ENCODE measurements at regions not wholly inside any gene's neighbourhood (a gene's known extent, or its start where the extent isn't known, plus 50 kb on each side); places are given as distances from the start of the nearest gene placed in this dataset.

DNA sequence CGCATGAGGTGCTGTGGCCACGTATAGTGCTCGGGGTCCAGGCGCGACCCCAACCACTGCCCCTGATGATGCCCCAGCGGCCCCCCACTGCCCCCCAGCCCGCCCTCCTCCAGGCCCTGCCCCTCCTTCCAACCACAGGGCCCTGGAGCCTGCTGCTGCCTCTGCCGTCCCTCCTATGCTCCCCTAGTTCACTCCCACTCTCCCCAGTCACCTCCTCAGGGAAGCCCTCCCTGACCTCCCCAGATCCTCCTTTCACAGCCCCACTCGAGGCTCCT is 93.8 kb downstream of the UNCX start:
- Histone ChIP-seq H3K27me3 (ENCODE audit: insufficient read depth, low read depth) (peaks cover 95% of the 10 kb centered on the region), H4K20me1 (ENCODE audit: insufficient read depth) (no peaks in the 10 kb centered on the region; the same call in 1 of the 2 replicates), H3F3A (ENCODE audit: insufficient read depth, low read depth) (0 out of 2 replicates have a peak, but pooled peaks cover 4% of the 10 kb centered on the region), H2AFZ (no peak overlapping the region), H3K4me2 (no peak overlapping the region), H3K4me3 (no peak overlapping the region), H3K36me3 (ENCODE audit: low read depth) (no peaks in the 10 kb centered on the region), H3K79me2 (ENCODE audit: low read depth) (no peaks in the 10 kb centered on the region), H3K9me3 (ENCODE audit: insufficient read depth, low read depth) (0 out of 2 replicates have a peak, but pooled peaks cover 4% of the 10 kb centered on the region), H3K9me2 (ENCODE audit: insufficient read depth) (no peaks in the 10 kb centered on the region), H3K27ac (no peak overlapping the region), H3K4me1 (replicated peaks; ENCODE audit: insufficient read depth) (no peaks in the 10 kb centered on the region)
- no TSS peak for BruUV-seq (replicated peaks)
- no peak for DNase-seq
- ChIA-PET POLR2A (ENCODE audit: unreplicated experiment) (no interaction called here), CTCF (no interaction called here)
- TF ChIP-seq CTCF (conservative IDR thresholded peaks at IDR 0.05) (no peak), EZH2 (IDR thresholded peaks at IDR 0.05; ENCODE audit: low read depth) (no peak)
- intact Hi-C loops (cut with micrococcal nuclease; ENCODE audit: unreplicated experiment): no loop called here

GRCh38 chr7:1329261-1329660 is 96.6 kb downstream of the UNCX start:
- POLR2A ChIA-PET (ENCODE audit: unreplicated experiment): no interaction called here
- Histone ChIP-seq H3K27ac (no peak overlapping the region), H2AFZ (no peak overlapping the region), H3K36me3 (ENCODE audit: low read depth) (no peaks in the 10 kb centered on the region), H3K27me3 (ENCODE audit: insufficient read depth, low read depth) (peaks cover 90% of the 10 kb centered on the region), H3K4me1 (replicated peaks; ENCODE audit: insufficient read depth) (no peaks in the 10 kb centered on the region), H3K9me3 (ENCODE audit: insufficient read depth, low read depth) (0 out of 2 replicates have a peak, but pooled peaks cover 4% of the 10 kb centered on the region), H3F3A (ENCODE audit: insufficient read depth, low read depth) (0 out of 2 replicates have a peak, but pooled peaks cover 4% of the 10 kb centered on the region), H3K9me2 (ENCODE audit: insufficient read depth) (no peaks in the 10 kb centered on the region), H3K4me3 (no peak overlapping the region), H3K4me2 (no peak overlapping the region), H3K79me2 (ENCODE audit: low read depth) (no peaks in the 10 kb centered on the region), H4K20me1 (ENCODE audit: insufficient read depth) (no peaks in the 10 kb centered on the region; the same call in 1 of the 2 replicates)
- CTCF ChIA-PET: no interaction called here
- no peak for TF ChIP-seq EZH2 (IDR thresholded peaks at IDR 0.05; ENCODE audit: low read depth)
- no peak for TF ChIP-seq CTCF (conservative IDR thresholded peaks at IDR 0.05)
- intact Hi-C loops (cut with micrococcal nuclease; ENCODE audit: unreplicated experiment): no loop called here
- DNase-seq: no peak
- BruUV-seq (replicated peaks): no TSS peak

GRCh38 chr7:1329966-1330800 is 97.5 kb downstream of the UNCX start:
- no peak overlapping the region for H3K4me3 ChIP-seq
- H3K27ac ChIP-seq: no peak overlapping the region
- 0 out of 2 replicates have a peak, but pooled peaks cover 4% of the 10 kb centered on the region for H3K9me3 ChIP-seq (ENCODE audit: insufficient read depth, low read depth)
- no peak overlapping the region for H3K4me2 ChIP-seq
- H3K9me2 ChIP-seq (ENCODE audit: insufficient read depth): no peaks in the 10 kb centered on the region
- H3K79me2 ChIP-seq (ENCODE audit: low read depth): no peaks in the 10 kb centered on the region
- no peaks in the 10 kb centered on the region; the same call in 1 of the 2 replicates for H4K20me1 ChIP-seq (ENCODE audit: insufficient read depth)
- TF ChIP-seq EZH2 (IDR thresholded peaks at IDR 0.05; ENCODE audit: low read depth) (no peak), CTCF (conservative IDR thresholded peaks at IDR 0.05) (no peak)
- H3K4me1 ChIP-seq (replicated peaks; ENCODE audit: insufficient read depth): no peaks in the 10 kb centered on the region
- ChIA-PET POLR2A (ENCODE audit: unreplicated experiment) (no interaction called here), CTCF (no interaction called here)
- H3K36me3 ChIP-seq (ENCODE audit: low read depth): no peaks in the 10 kb centered on the region
- intact Hi-C loops (cut with micrococcal nuclease; ENCODE audit: unreplicated experiment): no loop called here
- H2AFZ ChIP-seq: no peak overlapping the region
- BruUV-seq (replicated peaks): no TSS peak
- peaks cover 90% of the 10 kb centered on the region for H3K27me3 ChIP-seq (ENCODE audit: insufficient read depth, low read depth)
- no peak for DNase-seq
- H3F3A ChIP-seq (ENCODE audit: insufficient read depth, low read depth): 0 out of 2 replicates have a peak, but pooled peaks cover 4% of the 10 kb centered on the region

Data from PC-9 (cell line).